ENCODE measurements at regions not wholly inside any gene's neighbourhood (a gene's known extent, or its start where the extent isn't known, plus 50 kb on each side); places are given as distances from the start of the nearest gene placed in this dataset.
A peak's percentile ranks its signal among the peaks of the same experiment; 100 is the strongest.

GRCh38 chrX:15946783-15947580 lies 92.4 kb upstream of the AP1S2 start:
- TF ChIP-seq YY1 (IDR thresholded peaks at IDR 0.05; ENCODE audit: insufficient read depth, insufficient read length) (no peak), ZNF274 (IDR thresholded peaks at IDR 0.05; ENCODE audit: low read depth, low read length) (no peak), SUZ12 (IDR thresholded peaks at IDR 0.05; ENCODE audit: extremely low read depth, insufficient read depth, insufficient read length) (no peak)
- H3K4me3 ChIP-seq (ENCODE audit: insufficient read length, low read depth), result no peak overlapping the region
- DNase-seq (ENCODE audit: low read depth, low spot score), result no peak
- H3K4me1 ChIP-seq (ENCODE audit: insufficient read depth, insufficient read length), result no peaks in the 10 kb centered on the region
- H3K9ac ChIP-seq (ENCODE audit: insufficient read length, low read depth), result peak overlapping the region; percentile 37
- H3K36me3 ChIP-seq (ENCODE audit: insufficient read depth, insufficient read length, low read length), result no peaks in the 10 kb centered on the region
- no peaks in the 10 kb centered on the region; the same call in 1 of the 2 replicates for H3K9me3 ChIP-seq (ENCODE audit: insufficient read depth, low read length)
- H3K27me3 ChIP-seq (ENCODE audit: insufficient read depth, insufficient read length), result no peaks in the 10 kb centered on the region

- no peaks in the 10 kb centered on the region; the same call in 1 of the 2 replicates for H3K9me3 ChIP-seq (ENCODE audit: insufficient read depth, low read length)
- no peak overlapping the region for H3K9ac ChIP-seq (ENCODE audit: insufficient read length, low read depth)
- no peak for DNase-seq (ENCODE audit: low read depth, low spot score)
- H3K4me3 ChIP-seq (ENCODE audit: insufficient read length, low read depth), result no peak overlapping the region
- TF ChIP-seq SUZ12 (IDR thresholded peaks at IDR 0.05; ENCODE audit: extremely low read depth, insufficient read depth, insufficient read length), result no peak
- no peaks in the 10 kb centered on the region for H3K27me3 ChIP-seq (ENCODE audit: insufficient read depth, insufficient read length)
- no peaks in the 10 kb centered on the region for H3K4me1 ChIP-seq (ENCODE audit: insufficient read depth, insufficient read length)
- no peaks in the 10 kb centered on the region for H3K36me3 ChIP-seq (ENCODE audit: insufficient read depth, insufficient read length, low read length)
Observed at GRCh38 chrX:15943391-15943790, 88.8 kb upstream of the AP1S2 start.

GRCh38 chrX:15942307-15942706 lies 87.7 kb upstream of the AP1S2 start:
- Histone ChIP-seq H3K36me3 (ENCODE audit: insufficient read depth, insufficient read length, low read length) (no peaks in the 10 kb centered on the region), H3K9ac (ENCODE audit: insufficient read length, low read depth) (no peak overlapping the region), H3K9me3 (ENCODE audit: insufficient read depth, low read length) (no peaks in the 10 kb centered on the region; the same call in 1 of the 2 replicates), H3K4me1 (ENCODE audit: insufficient read depth, insufficient read length) (no peaks in the 10 kb centered on the region), H3K27me3 (ENCODE audit: insufficient read depth, insufficient read length) (no peaks in the 10 kb centered on the region), H3K4me3 (ENCODE audit: insufficient read length, low read depth) (no peak overlapping the region)
- no peak for TF ChIP-seq ZNF274 (IDR thresholded peaks at IDR 0.05; ENCODE audit: low read depth, low read length)
- TF ChIP-seq YY1 (IDR thresholded peaks at IDR 0.05; ENCODE audit: insufficient read depth, insufficient read length), result no peak
- no peak for TF ChIP-seq SUZ12 (IDR thresholded peaks at IDR 0.05; ENCODE audit: extremely low read depth, insufficient read depth, insufficient read length)
- no peak for DNase-seq (ENCODE audit: low read depth, low spot score)

GRCh38 chrX:15939737-15940136 lies 85.1 kb upstream of the AP1S2 start:
- no peaks in the 10 kb centered on the region for H3K27me3 ChIP-seq (ENCODE audit: insufficient read depth, insufficient read length)

GRCh38 chrX:15938072-15938471 lies 83.5 kb upstream of the AP1S2 start:
- Histone ChIP-seq H3K9me3 (ENCODE audit: insufficient read depth, low read length) (no peaks in the 10 kb centered on the region), H3K36me3 (ENCODE audit: insufficient read depth, insufficient read length, low read length) (no peaks in the 10 kb centered on the region), H3K27me3 (ENCODE audit: insufficient read depth, insufficient read length) (no peaks in the 10 kb centered on the region), H3K4me1 (ENCODE audit: insufficient read depth, insufficient read length) (no peaks in the 10 kb centered on the region), H3K9ac (ENCODE audit: insufficient read length, low read depth) (no peak overlapping the region), H3K4me3 (ENCODE audit: insufficient read length, low read depth) (no peak overlapping the region)
- TF ChIP-seq ZNF274 (IDR thresholded peaks at IDR 0.05; ENCODE audit: low read depth, low read length), result no peak
- TF ChIP-seq YY1 (IDR thresholded peaks at IDR 0.05; ENCODE audit: insufficient read depth, insufficient read length), result no peak
- TF ChIP-seq SUZ12 (IDR thresholded peaks at IDR 0.05; ENCODE audit: extremely low read depth, insufficient read depth, insufficient read length), result no peak
- no peak for DNase-seq (ENCODE audit: low read depth, low spot score)

More at GRCh38 chrX:15939737-15940136, 85.1 kb upstream of the AP1S2 start:
- Histone ChIP-seq H3K9ac (ENCODE audit: insufficient read length, low read depth) (no peak overlapping the region), H3K4me1 (ENCODE audit: insufficient read depth, insufficient read length) (no peaks in the 10 kb centered on the region), H3K9me3 (ENCODE audit: insufficient read depth, low read length) (no peaks in the 10 kb centered on the region), H3K4me3 (ENCODE audit: insufficient read length, low read depth) (no peak overlapping the region), H3K36me3 (ENCODE audit: insufficient read depth, insufficient read length, low read length) (no peaks in the 10 kb centered on the region)
- no peak for DNase-seq (ENCODE audit: low read depth, low spot score)
- TF ChIP-seq SUZ12 (IDR thresholded peaks at IDR 0.05; ENCODE audit: extremely low read depth, insufficient read depth, insufficient read length), result no peak

GRCh38 chrX:15931362-15931761 lies 76.7 kb upstream of the AP1S2 start:
- Histone ChIP-seq H3K36me3 (ENCODE audit: insufficient read depth, insufficient read length, low read length) (no peaks in the 10 kb centered on the region), H3K4me3 (ENCODE audit: insufficient read length, low read depth) (no peak overlapping the region), H3K9ac (ENCODE audit: insufficient read length, low read depth) (no peak overlapping the region), H3K4me1 (ENCODE audit: insufficient read depth, insufficient read length) (peaks cover 2% of the 10 kb centered on the region), H3K9me3 (ENCODE audit: insufficient read depth, low read length) (no peaks in the 10 kb centered on the region), H3K27me3 (ENCODE audit: insufficient read depth, insufficient read length) (no peaks in the 10 kb centered on the region)
- TF ChIP-seq ZNF274 (IDR thresholded peaks at IDR 0.05; ENCODE audit: low read depth, low read length) (no peak), SUZ12 (IDR thresholded peaks at IDR 0.05; ENCODE audit: extremely low read depth, insufficient read depth, insufficient read length) (no peak), YY1 (IDR thresholded peaks at IDR 0.05; ENCODE audit: insufficient read depth, insufficient read length) (no peak)
- no peak for DNase-seq (ENCODE audit: low read depth, low spot score)

GRCh38 chrX:15930585-15930984 lies 76.0 kb upstream of the AP1S2 start:
- Histone ChIP-seq H3K4me1 (ENCODE audit: insufficient read depth, insufficient read length) (peaks cover 2% of the 10 kb centered on the region), H3K27me3 (ENCODE audit: insufficient read depth, insufficient read length) (no peaks in the 10 kb centered on the region), H3K36me3 (ENCODE audit: insufficient read depth, insufficient read length, low read length) (no peaks in the 10 kb centered on the region), H3K4me3 (ENCODE audit: insufficient read length, low read depth) (no peak overlapping the region), H3K9ac (ENCODE audit: insufficient read length, low read depth) (no peak overlapping the region), H3K9me3 (ENCODE audit: insufficient read depth, low read length) (no peaks in the 10 kb centered on the region)
- no peak for TF ChIP-seq YY1 (IDR thresholded peaks at IDR 0.05; ENCODE audit: insufficient read depth, insufficient read length)
- no peak for TF ChIP-seq SUZ12 (IDR thresholded peaks at IDR 0.05; ENCODE audit: extremely low read depth, insufficient read depth, insufficient read length)
- TF ChIP-seq ZNF274 (IDR thresholded peaks at IDR 0.05; ENCODE audit: low read depth, low read length), result no peak
- DNase-seq (ENCODE audit: low read depth, low spot score), result no peak
